ENCODE measurements at regions not wholly inside any gene's neighbourhood (a gene's known extent, or its start where the extent isn't known, plus 50 kb on each side); places are given as distances from the start of the nearest gene placed in this dataset.
A peak's percentile ranks its signal among the peaks of the same experiment; 100 is the strongest.

GRCh38 chr9:81506941-81507864, 182.1 kb downstream of the TLE1 start:
- no peaks in the 10 kb centered on the region for H3K9me1 ChIP-seq (ENCODE audit: control insufficient read depth, insufficient read depth, low read length)
- H3K4me1 ChIP-seq (replicated peaks in 1 of 2; ENCODE audit: control insufficient read depth in 2 of 2, insufficient read depth in 2 of 2, low read length in 2 of 2) = no peaks in the 10 kb centered on the region
- no peaks in the 10 kb centered on the region for H4K20me1 ChIP-seq (replicated peaks; ENCODE audit: control insufficient read depth, insufficient read depth, low read length)
- no peak overlapping the region for H3K4me3 ChIP-seq
- no peak overlapping the region for H3K4me2 ChIP-seq (ENCODE audit: insufficient read depth, low read length)
- FAIRE-seq (no peak), DNase-seq (ENCODE audit: extremely low read depth in 1 of 4, low spot score in 3 of 4) (no peak), ATAC-seq (no peak)
- TF ChIP-seq ZNF316 (IDR thresholded peaks at IDR 0.05) (peak; percentile 7; the same call in 1 of the 2 replicates), ZNF24 (IDR thresholded peaks at IDR 0.05) (no peak)
- no peaks in the 10 kb centered on the region for H3K9me3 ChIP-seq (replicated peaks; ENCODE audit: control insufficient read depth, insufficient read depth, low read depth, low read length)
- H2AFZ ChIP-seq (ENCODE audit: low read depth, low read length) = no peak overlapping the region
- H3K9ac ChIP-seq (ENCODE audit: insufficient read depth in 1 of 2, low read depth in 2 of 2, low read length in 2 of 2) = no peak overlapping the region
- no peaks in the 10 kb centered on the region for H3K27me3 ChIP-seq (ENCODE audit: control insufficient read depth in 2 of 2, insufficient read depth in 2 of 2, low read length in 2 of 2)
- no peak overlapping the region for H3K27ac ChIP-seq (ENCODE audit: extremely low read depth, low read depth, low read length)
- intact Hi-C loops (cut with micrococcal nuclease) (no loop called here), in situ Hi-C loops (cut with MboI) (no loop called here)
- 1% methylated on average over 9 of the region's 32 CpGs for WGBS (ENCODE audit: insufficient coverage, low coverage, missing lambda C conversion rate)
- CTCF ChIA-PET (ENCODE audit: low intra/inter-chr PET ratio) = no interaction called here
- no TSS peak for BruUV-seq (replicated peaks)
- H3K79me2 ChIP-seq (ENCODE audit: control insufficient read depth, insufficient read depth, low read length) = no peaks in the 10 kb centered on the region
- POLR2A ChIA-PET = no interaction called here
- no peaks in the 10 kb centered on the region for H3K36me3 ChIP-seq (ENCODE audit: control insufficient read depth, insufficient read depth, low read length)

DNA sequence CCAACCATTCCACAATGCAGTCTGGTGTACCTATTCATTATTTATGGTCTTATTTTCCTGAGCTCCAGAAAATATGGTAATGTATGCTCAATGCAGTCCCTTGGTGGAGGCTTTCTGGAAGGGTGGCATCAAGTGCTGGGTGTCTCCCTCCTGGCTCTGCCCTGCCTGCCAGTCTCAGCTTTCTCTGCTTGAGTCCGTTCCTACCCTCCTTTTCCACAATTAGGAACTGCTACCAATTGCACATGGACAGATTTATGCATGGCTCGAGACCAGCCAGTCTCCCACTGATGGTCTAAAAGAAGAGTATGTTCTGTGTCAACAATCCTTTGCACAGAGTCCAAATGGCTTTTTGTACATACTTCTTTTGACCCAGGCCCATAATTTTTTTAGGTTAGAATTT, 189.8 kb downstream of the TLE1 start:
- in situ Hi-C loops (cut with MboI) = no loop called here

More for the DNA sequence above, 189.8 kb downstream of the TLE1 start:
- TF ChIP-seq ZNF212 (CRISPR knock-in tag; IDR thresholded peaks at IDR 0.05) (no peak), MXD1 (CRISPR knock-in tag; IDR thresholded peaks at IDR 0.05; ENCODE audit: borderline replicate concordance, poor library complexity, severe bottlenecking) (no peak), CBFB (CRISPR knock-in tag; IDR thresholded peaks at IDR 0.05) (no peak), CSDE1 (IDR thresholded peaks at IDR 0.05) (no peak), ZNF253 (CRISPR knock-in tag; conservative IDR thresholded peaks at IDR 0.05) (no peak), TGIF2 (CRISPR knock-in tag; IDR thresholded peaks at IDR 0.05) (no peak), SIN3A (IDR thresholded peaks at IDR 0.05; ENCODE audit: borderline replicate concordance in 2 of 2, control insufficient read depth in 1 of 2, low read depth in 2 of 2, low read length in 2 of 2) (no peak), TAF7 (tag; IDR thresholded peaks at IDR 0.05) (no peak), MYNN (IDR thresholded peaks at IDR 0.05) (no peak), MYNN (CRISPR knock-in tag; IDR thresholded peaks at IDR 0.05) (no peak)
- TF ChIP-seq, protein P1, sequence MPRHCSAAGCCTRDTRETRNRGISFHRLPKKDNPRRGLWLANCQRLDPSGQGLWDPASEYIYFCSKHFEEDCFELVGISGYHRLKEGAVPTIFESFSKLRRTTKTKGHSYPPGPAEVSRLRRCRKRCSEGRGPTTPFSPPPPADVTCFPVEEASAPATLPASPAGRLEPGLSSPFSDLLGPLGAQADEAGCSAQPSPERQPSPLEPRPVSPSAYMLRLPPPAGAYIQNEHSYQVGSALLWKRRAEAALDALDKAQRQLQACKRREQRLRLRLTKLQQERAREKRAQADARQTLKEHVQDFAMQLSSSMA (CRISPR knock-in tag; IDR thresholded peaks at IDR 0.05) = no peak
- TF ChIP-seq, protein P2, sequence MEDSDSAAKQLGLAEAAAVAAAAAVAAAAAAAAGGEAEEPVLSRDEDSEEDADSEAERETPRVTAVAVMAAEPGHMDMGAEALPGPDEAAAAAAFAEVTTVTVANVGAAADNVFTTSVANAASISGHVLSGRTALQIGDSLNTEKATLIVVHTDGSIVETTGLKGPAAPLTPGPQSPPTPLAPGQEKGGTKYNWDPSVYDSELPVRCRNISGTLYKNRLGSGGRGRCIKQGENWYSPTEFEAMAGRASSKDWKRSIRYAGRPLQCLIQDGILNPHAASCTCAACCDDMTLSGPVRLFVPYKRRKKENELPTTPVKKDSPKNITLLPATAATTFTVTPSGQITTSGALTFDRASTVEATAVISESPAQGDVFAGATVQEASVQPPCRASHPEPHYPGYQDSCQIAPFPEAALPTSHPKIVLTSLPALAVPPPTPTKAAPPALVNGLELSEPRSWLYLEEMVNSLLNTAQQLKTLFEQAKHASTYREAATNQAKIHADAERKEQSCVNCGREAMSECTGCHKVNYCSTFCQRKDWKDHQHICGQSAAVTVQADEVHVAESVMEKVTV (CRISPR knock-in tag; IDR thresholded peaks at IDR 0.05) = no peak
- intact Hi-C loops (cut with micrococcal nuclease) = no loop called here
- H4K20me1 ChIP-seq (replicated peaks; ENCODE audit: control insufficient read depth, insufficient read depth, low read length) = no peaks in the 10 kb centered on the region
- H3K9ac ChIP-seq (ENCODE audit: insufficient read depth in 1 of 2, low read depth in 2 of 2, low read length in 2 of 2) = no peak overlapping the region
- no peak overlapping the region for H3K4me3 ChIP-seq
- no peak overlapping the region for H2AFZ ChIP-seq (ENCODE audit: low read depth, low read length)
- no peak for ATAC-seq
- no peaks in the 10 kb centered on the region for H3K27me3 ChIP-seq (ENCODE audit: control insufficient read depth in 2 of 2, insufficient read depth in 2 of 2, low read length in 2 of 2)
- FAIRE-seq = no peak
- no peak for DNase-seq (ENCODE audit: extremely low read depth in 1 of 4, low spot score in 3 of 4)
- ChIA-PET CTCF (ENCODE audit: low intra/inter-chr PET ratio) (no interaction called here), POLR2A (no interaction called here)
- H3K79me2 ChIP-seq (ENCODE audit: control insufficient read depth, insufficient read depth, low read length) = no peaks in the 10 kb centered on the region
- H3K9me1 ChIP-seq (ENCODE audit: control insufficient read depth, insufficient read depth, low read length) = no peaks in the 10 kb centered on the region
- BruUV-seq (replicated peaks) = no TSS peak
- no peaks in the 10 kb centered on the region for H3K9me3 ChIP-seq (replicated peaks; ENCODE audit: control insufficient read depth, insufficient read depth, low read depth, low read length)
- WGBS (ENCODE audit: insufficient coverage, low coverage, missing lambda C conversion rate) = 0% methylated on average over 1 of the region's 2 CpGs
- H3K27ac ChIP-seq (ENCODE audit: extremely low read depth, low read depth, low read length) = no peak overlapping the region
- H3K4me1 ChIP-seq (replicated peaks in 1 of 2; ENCODE audit: control insufficient read depth in 2 of 2, insufficient read depth in 2 of 2, low read length in 2 of 2) = no peaks in the 10 kb centered on the region
- no peak overlapping the region for H3K4me2 ChIP-seq (ENCODE audit: insufficient read depth, low read length)
- H3K36me3 ChIP-seq (ENCODE audit: control insufficient read depth, insufficient read depth, low read length) = no peaks in the 10 kb centered on the region
